Stimulated activated CD4-positive, alpha-beta T cell treated with anti-CD3 and anti-CD28 coated beads, TNF-alpha, amount 100 ng/mL, for 4 hours (primary cell): ENCODE measurements at regions not wholly inside any gene's neighbourhood (a gene's known extent, or its start where the extent isn't known, plus 50 kb on each side); places are given as distances from the start of the nearest gene placed in this dataset.
"Not testable (repeated sequence)": the region's sequence is repeated elsewhere in the genome, so short reads cannot be mapped to it uniquely, and the experiment has no call there.

Experiments used
- DNase-seq, 3 experiments: peaks; one replicate each; pipeline ENCODE4 v3.0.0-alpha.2; 2020; ENCODE audit warnings: low read depth in 3 of 3

GRCh38 chr6:166724576-166724975, 97.5 kb upstream of the RPS6KA2 start:
- no peak for DNase-seq

GRCh38 chr6:166722785-166723184, 95.7 kb upstream of the RPS6KA2 start:
- no peak for DNase-seq

- no peak for DNase-seq
Measured at GRCh38 chr6:166721576-166721975, 94.5 kb upstream of the RPS6KA2 start.

GRCh38 chr6:166720856-166721255, 93.8 kb upstream of the RPS6KA2 start:
- no peak for DNase-seq

- no peak for DNase-seq
Measured at GRCh38 chr6:166719019-166719418, 92.0 kb upstream of the RPS6KA2 start.

GRCh38 chr6:166718516-166718915, 91.5 kb upstream of the RPS6KA2 start:
- DNase-seq, result no peak

GRCh38 chr6:166716910-166717617, 90.0 kb upstream of the RPS6KA2 start:
- no peak for DNase-seq

GRCh38 chr6:166715992-166716391, 88.9 kb upstream of the RPS6KA2 start:
- no peak for DNase-seq

- DNase-seq, result no peak
Measured at GRCh38 chr6:166715065-166715464, 88.0 kb upstream of the RPS6KA2 start.

- DNase-seq, result no peak
Measured at GRCh38 chr6:166714581-166714980, 87.5 kb upstream of the RPS6KA2 start.

GRCh38 chr6:166714187-166714510, 87.1 kb upstream of the RPS6KA2 start:
- DNase-seq, result no peak

- no peak for DNase-seq
Measured at GRCh38 chr6:166713434-166714186, 86.6 kb upstream of the RPS6KA2 start.

- DNase-seq, result no peak
Measured at GRCh38 chr6:166712286-166713228, 85.5 kb upstream of the RPS6KA2 start.

- DNase-seq, result no peak
Measured at GRCh38 chr6:166710084-166710483, 83.0 kb upstream of the RPS6KA2 start.

GRCh38 chr6:166708460-166708859, 81.4 kb upstream of the RPS6KA2 start:
- no peak for DNase-seq

- no peak for DNase-seq
Measured at GRCh38 chr6:166707045-166707444, 80.0 kb upstream of the RPS6KA2 start.

GRCh38 chr6:166705069-166705468, 78.0 kb upstream of the RPS6KA2 start:
- DNase-seq, result no peak

- DNase-seq, result no peak
Measured at GRCh38 chr6:166704171-166704570, 77.1 kb upstream of the RPS6KA2 start.

- DNase-seq, result no peak
Measured at GRCh38 chr6:166703149-166703710, 76.2 kb upstream of the RPS6KA2 start.

GRCh38 chr6:166701424-166701823, 74.4 kb upstream of the RPS6KA2 start:
- not testable (repeated sequence) for DNase-seq

- not testable (repeated sequence) for DNase-seq
Measured at GRCh38 chr6:166700871-166701270, 73.8 kb upstream of the RPS6KA2 start.

- DNase-seq, result no peak
Measured at GRCh38 chr6:166697113-166697512, 70.1 kb upstream of the RPS6KA2 start.
